Activated CD4-positive, alpha-beta memory T cell treated with anti-CD3 and anti-CD28 coated beads for 36 hours (primary cell): ENCODE measurements at regions not wholly inside any gene's neighbourhood (a gene's known extent, or its start where the extent isn't known, plus 50 kb on each side); places are given as distances from the start of the nearest gene placed in this dataset.

Source experiments
- CTCF ChIA-PET: fragments of 350-600 bp; sonication (Branson Sonifier 250); formaldehyde crosslinking; loops from one replicate; lab custom pipeline; 2021; ENCODE audit warnings: antibody characterized with exemption, inconsistent platforms; lab: Charles Lee
- POLR2A ChIA-PET: fragments of 350-600 bp; sonication (Branson Sonifier 250); formaldehyde crosslinking; loops from one replicate; lab custom pipeline; 2021; ENCODE audit warnings: antibody characterized with exemption; lab: Charles Lee
- DNase-seq: peaks from one replicate; pipeline ENCODE4 v3.0.0-alpha.2; 2020
- H3K27ac Mint-ChIP-seq: one replicate; pipeline ENCODE4 v1.8.0; 2021; ENCODE audit warnings: mixed read lengths
- H3K27me3 Mint-ChIP-seq: one replicate; pipeline ENCODE4 v1.8.0; 2021; ENCODE audit warnings: mixed read lengths
- H3K36me3 Mint-ChIP-seq: one replicate; pipeline ENCODE4 v1.8.0; 2021; ENCODE audit warnings: mixed read lengths
- H3K4me1 Mint-ChIP-seq: one replicate; pipeline ENCODE4 v1.8.0; 2021; ENCODE audit warnings: low read depth, mixed read lengths
- H3K4me3 Mint-ChIP-seq: one replicate; pipeline ENCODE4 v1.8.0; 2021; ENCODE audit warnings: mild to moderate bottlenecking, mixed read lengths
- H3K9me3 Mint-ChIP-seq: one replicate; pipeline ENCODE4 v1.8.0; 2021; ENCODE audit warnings: mixed read lengths
- intact Hi-C: fragments of 100-400 bp; cut with micrococcal nuclease; formaldehyde crosslinking; loops from one replicate; pipeline ENCODE4 v1.15.1; 2023

DNA sequence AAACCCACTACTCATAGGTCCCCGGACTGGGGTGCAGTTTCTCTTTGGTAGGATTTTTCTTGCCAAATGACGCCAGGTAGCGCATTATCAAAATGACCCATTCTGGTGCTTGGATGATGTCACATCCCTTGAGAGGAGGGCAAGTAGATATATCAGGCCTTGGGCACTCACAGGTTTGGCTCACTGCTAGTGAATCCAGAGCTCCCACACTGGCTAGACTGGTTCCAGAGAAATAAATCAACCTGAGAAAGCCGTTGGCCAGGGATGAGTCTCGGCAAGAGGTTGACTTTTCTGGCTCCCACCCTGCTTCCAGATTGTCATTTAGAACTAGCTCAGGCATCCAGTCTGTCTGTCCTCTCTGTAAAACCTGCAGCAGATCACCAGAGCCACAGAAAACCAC is 188.4 kb upstream of the MAF start:
- Mint-ChIP-seq H3K4me3 (no peak overlapping the region), H3K4me1 (no peaks in the 10 kb centered on the region), H3K27ac (no peak overlapping the region), H3K27me3 (peaks cover 4% of the 10 kb centered on the region), H3K9me3 (no peaks in the 10 kb centered on the region), H3K36me3 (no peaks in the 10 kb centered on the region)
- DNase-seq = no peak
- CTCF ChIA-PET = no interaction called here
- POLR2A ChIA-PET = no interaction called here
- intact Hi-C loops = no loop called here

DNA sequence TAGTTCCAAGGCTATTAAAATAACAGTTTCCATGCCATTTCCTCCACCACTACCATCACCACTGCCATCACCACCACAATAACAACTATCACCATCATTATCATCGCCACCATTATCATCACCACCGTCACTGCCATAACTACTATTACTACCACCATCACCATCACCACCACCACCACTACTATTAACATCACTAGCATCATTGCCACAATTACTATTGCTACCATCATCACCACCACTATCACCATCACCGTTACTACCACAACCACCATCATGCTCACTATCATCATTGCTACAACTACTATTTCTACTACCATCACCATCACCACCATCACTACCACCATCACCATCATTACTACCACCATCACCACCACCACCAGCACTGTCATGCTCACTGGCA is 185.9 kb upstream of the MAF start:
- no peaks in the 10 kb centered on the region for H3K36me3 Mint-ChIP-seq
- H3K4me1 Mint-ChIP-seq = no peaks in the 10 kb centered on the region
- no peak overlapping the region for H3K4me3 Mint-ChIP-seq
- CTCF ChIA-PET = no interaction called here
- no peaks in the 10 kb centered on the region for H3K9me3 Mint-ChIP-seq
- no peak overlapping the region for H3K27ac Mint-ChIP-seq
- no peak for DNase-seq
- POLR2A ChIA-PET = no interaction called here
- intact Hi-C loops = no loop called here
- peaks cover 4% of the 10 kb centered on the region for H3K27me3 Mint-ChIP-seq

DNA sequence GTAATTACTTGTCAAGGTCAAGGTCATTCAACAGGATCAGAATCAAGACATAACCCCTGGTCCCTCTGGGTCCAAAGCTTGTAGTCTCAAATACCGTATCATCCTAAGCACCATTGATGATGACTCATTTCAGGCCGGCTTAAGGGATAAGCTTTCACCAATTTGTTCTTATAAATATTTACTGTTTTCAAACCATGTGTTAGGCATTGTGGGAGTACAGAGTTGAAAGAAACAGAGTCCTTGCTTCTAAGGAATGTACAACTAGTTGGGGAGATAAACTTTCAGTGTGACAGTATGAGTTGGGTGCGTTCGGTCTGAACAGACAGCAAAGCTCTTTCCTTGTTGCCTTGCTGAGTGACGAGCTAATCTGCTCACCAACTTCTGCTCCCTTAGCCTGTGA is 183.5 kb upstream of the MAF start:
- ChIA-PET CTCF (no interaction called here), POLR2A (no interaction called here)
- H3K9me3 Mint-ChIP-seq = no peaks in the 10 kb centered on the region
- DNase-seq = no peak
- no peak overlapping the region for H3K27ac Mint-ChIP-seq
- intact Hi-C loops = no loop called here
- no peaks in the 10 kb centered on the region for H3K4me1 Mint-ChIP-seq
- H3K27me3 Mint-ChIP-seq = peaks cover 2% of the 10 kb centered on the region
- no peaks in the 10 kb centered on the region for H3K36me3 Mint-ChIP-seq
- no peak overlapping the region for H3K4me3 Mint-ChIP-seq

DNA sequence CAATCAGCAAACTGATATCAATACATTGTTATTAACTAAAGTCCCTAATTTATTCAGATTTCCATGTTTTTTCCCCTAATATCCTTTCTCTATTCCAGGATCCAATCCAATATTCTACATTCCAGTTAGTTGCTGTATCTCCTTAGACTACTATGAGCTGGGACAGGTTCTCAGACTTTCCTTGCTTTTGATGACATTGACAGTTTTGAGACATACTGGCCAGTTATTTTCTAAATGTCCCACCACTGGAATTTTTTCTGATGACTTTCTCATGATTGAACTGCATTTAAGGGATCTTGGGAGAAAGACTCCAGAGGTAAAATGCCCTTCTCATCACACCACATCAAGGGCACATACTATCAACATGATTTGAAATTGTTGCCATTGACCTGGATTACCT is 177.1 kb upstream of the MAF start:
- Mint-ChIP-seq H3K4me3 (no peak overlapping the region), H3K4me1 (no peaks in the 10 kb centered on the region), H3K27ac (no peak overlapping the region), H3K9me3 (no peaks in the 10 kb centered on the region), H3K36me3 (no peaks in the 10 kb centered on the region), H3K27me3 (peaks cover 5% of the 10 kb centered on the region)
- ChIA-PET POLR2A (no interaction called here), CTCF (no interaction called here)
- intact Hi-C loops = no loop called here
- DNase-seq = no peak

DNA sequence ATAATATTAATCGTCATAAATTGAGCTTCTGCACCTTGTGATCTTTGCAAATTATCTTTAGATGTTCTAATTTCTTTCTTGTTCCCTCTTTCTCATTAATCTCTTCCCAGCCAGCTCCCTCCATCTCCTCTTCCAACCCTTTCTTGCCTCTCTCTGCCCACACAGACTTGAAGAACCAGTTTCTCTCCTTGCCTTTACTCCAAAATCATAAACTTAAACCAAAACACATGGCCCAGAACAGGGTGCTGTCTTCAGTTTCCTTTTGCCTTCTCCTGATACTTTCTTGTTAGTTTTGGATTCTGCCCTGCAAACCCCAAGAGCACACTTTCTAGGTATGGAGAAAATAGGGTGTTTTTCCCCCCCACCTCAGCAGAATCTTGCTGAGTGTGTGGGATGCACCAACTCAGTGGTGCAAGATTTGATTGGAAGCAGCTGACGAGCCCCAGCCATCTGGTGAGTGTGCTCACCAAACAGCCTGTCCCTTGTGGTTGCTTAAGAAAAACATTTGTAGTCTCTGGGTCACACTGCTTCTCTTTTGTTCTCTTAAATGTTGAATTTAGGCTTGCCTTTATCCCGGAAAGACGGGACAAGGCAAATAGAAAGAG is 175.8 kb upstream of the MAF start:
- Mint-ChIP-seq H3K4me3 (no peak overlapping the region), H3K9me3 (no peaks in the 10 kb centered on the region), H3K36me3 (no peaks in the 10 kb centered on the region), H3K27ac (no peak overlapping the region), H3K27me3 (peaks cover 5% of the 10 kb centered on the region), H3K4me1 (no peaks in the 10 kb centered on the region)
- no peak for DNase-seq
- intact Hi-C loops = no loop called here
- ChIA-PET CTCF (no interaction called here), POLR2A (no interaction called here)

DNA sequence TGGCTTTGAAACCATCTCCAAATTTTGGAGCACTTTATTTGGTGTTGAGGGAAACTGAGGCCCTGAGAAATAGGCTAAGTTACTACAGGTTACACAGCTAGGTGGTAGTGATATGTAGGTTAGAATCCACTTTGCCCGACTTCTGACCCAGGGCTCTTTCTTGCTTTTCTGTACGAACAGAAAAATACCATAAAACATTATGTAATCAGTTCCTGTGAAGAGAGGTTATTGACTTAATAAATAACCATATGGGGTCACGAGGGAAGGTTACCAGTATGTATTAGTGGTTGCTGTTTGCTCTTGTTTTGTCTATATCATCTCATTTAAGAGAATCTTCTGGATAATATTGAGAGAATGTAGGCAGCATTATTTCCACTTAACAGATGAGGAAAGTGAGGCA is 172.2 kb upstream of the MAF start:
- peaks cover 2% of the 10 kb centered on the region for H3K27me3 Mint-ChIP-seq
- no peak overlapping the region for H3K27ac Mint-ChIP-seq
- H3K4me1 Mint-ChIP-seq = peaks cover 16% of the 10 kb centered on the region
- intact Hi-C loops = loop anchor here (5.0 kb wide), 1 partner anchor 170 kb away; the partner anchor contains the start of gene MAF
- H3K36me3 Mint-ChIP-seq = no peaks in the 10 kb centered on the region
- ChIA-PET CTCF (no interaction called here), POLR2A (no interaction called here)
- no peaks in the 10 kb centered on the region for H3K9me3 Mint-ChIP-seq
- DNase-seq = no peak
- no peak overlapping the region for H3K4me3 Mint-ChIP-seq

DNA sequence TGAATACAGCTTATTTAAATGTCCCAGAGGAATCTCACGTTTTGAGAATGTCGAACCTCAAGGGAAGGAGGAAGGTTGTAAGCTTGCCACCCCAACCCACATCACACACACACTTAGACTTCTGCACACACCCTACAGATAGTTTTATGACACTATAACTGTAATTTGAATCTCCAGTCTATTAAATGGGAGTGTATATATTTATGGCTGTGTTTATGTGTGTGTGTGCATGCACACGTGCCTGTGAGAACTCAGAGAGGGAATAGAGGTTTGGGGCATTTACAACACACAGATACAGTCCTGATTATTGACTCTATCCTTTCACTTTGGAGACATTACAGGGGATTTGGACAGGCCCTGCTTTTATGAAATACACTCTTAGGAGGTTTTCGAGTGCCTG is 171.5 kb upstream of the MAF start:
- Mint-ChIP-seq H3K4me1 (peaks cover 17% of the 10 kb centered on the region), H3K27ac (no peak overlapping the region), H3K36me3 (no peaks in the 10 kb centered on the region), H3K4me3 (no peak overlapping the region), H3K9me3 (no peaks in the 10 kb centered on the region), H3K27me3 (peaks cover 2% of the 10 kb centered on the region)
- POLR2A ChIA-PET = no interaction called here
- intact Hi-C loops = loop anchor here (5.0 kb wide), 1 partner anchor 170 kb away; the partner anchor contains the start of gene MAF
- CTCF ChIA-PET = no interaction called here
- DNase-seq = no peak

DNA sequence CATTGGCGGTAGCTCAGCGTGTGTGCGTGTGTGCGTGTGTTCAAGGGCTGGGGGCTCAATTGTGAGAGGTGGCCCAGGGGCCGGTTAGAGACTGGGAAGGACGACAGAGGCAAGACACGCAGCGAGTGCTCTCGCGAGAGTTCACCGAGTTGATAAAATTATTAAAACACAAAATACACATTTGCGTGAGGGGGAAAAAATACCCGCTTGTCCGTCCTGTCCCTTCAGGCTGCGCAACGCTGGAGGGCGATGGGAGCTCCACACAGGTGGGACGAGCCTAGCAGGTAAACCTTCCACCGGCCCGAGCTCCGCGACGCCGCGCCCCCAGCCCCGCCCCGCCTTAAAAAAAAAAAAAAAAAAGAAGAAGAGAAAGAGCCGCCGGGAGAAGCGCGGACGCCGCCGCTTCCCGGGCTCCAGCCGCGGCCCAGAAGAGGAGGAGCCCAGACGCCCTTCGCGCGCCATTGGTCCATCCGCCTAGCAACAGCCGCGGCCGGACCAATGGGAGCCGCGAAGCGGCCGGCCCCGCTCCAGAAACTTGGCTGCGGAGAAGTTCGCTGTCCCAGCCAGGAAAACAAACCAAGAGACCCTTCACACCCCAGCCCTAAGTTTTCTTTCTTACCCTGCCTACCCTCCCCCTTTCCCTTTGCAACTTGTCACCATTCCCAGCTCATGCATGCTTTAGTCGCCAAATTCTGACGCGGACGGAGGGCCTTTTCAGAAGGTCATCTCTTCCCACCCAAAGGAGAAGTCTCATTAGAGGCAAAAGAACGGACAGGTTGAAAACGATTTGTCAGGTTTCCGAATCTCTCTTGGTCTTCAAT is 169.9 kb upstream of the MAF start:
- Mint-ChIP-seq H3K4me1 (peaks cover 17% of the 10 kb centered on the region), H3K36me3 (no peaks in the 10 kb centered on the region), H3K27ac (peak overlapping the region; percentile 50), H3K4me3 (peak overlapping the region; percentile 73), H3K27me3 (peaks cover 1% of the 10 kb centered on the region), H3K9me3 (no peaks in the 10 kb centered on the region)
- POLR2A ChIA-PET = interaction anchor here (1.0 kb wide), 1 partner anchor 11 kb away, joined by 3 read pairs; no protein-coding TSS in a partner anchor
- CTCF ChIA-PET = no interaction called here
- intact Hi-C loops = loop anchor here (1.0 to 5.0 kb wide), 2 partner anchors 12 to 168 kb away; partner anchors contain the start of gene MAF
- peak; percentile 84 for DNase-seq

DNA sequence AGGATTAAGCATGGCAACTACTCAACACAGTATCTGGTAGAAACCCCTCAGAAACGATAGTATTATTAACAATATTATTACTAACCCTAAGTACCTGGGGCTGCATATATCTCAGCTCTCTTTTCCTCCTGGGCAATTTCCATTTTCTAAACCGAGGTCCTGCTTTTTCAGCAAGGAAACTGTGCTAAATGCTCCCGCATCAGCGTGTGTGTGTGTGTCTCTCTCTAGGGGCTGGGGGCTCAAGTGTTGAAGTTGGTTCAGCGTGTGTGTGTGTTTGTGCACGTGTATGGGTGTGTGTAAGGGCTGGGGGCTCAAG is 169.3 kb upstream of the MAF start:
- ChIA-PET POLR2A (interaction anchor here (1.0 kb wide), 1 partner anchor 10 kb away, joined by 3 read pairs; no protein-coding TSS in a partner anchor), CTCF (no interaction called here)
- no peak for DNase-seq
- H3K27ac Mint-ChIP-seq = peak overlapping the region; percentile 50
- H3K4me1 Mint-ChIP-seq = peaks cover 17% of the 10 kb centered on the region
- intact Hi-C loops = loop anchor here (1.0 to 5.0 kb wide), 2 partner anchors 12 to 168 kb away; partner anchors contain the start of gene MAF
- H3K36me3 Mint-ChIP-seq = no peaks in the 10 kb centered on the region
- no peaks in the 10 kb centered on the region for H3K27me3 Mint-ChIP-seq
- H3K9me3 Mint-ChIP-seq = no peaks in the 10 kb centered on the region
- H3K4me3 Mint-ChIP-seq = peak overlapping the region; percentile 73

DNA sequence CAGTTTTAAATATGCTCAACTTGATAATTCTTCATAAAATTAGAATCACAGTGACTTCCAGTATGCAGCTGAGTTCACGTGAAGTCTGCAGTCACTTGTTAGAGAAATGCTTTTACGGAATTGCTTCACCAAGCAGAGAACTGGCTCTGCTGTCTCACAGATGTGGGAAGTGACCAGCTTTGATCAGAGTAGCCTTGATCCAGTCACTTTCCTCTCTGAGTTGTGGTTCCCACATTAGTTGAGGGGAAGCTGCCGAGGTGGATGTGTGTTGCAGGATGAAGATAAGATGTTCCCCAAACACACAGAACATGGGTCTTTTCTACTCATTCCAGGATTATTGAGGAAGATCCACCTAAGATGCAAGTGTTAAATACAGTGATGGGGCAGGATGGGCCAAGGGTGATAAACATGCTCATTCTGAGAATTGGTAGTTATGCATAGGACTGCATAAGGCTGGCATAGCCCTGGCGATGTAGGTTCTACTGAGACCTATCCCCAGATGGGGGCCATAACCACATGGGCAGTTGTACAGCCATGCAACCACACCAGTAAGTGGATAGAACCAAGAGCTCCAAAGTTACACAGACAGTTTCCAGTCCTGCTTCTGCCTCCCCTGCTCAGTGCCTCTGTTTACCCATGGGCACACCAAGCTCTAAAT is 168.9 kb upstream of the MAF start:
- ChIA-PET POLR2A (no interaction called here), CTCF (no interaction called here)
- intact Hi-C loops = no loop called here
- no peak for DNase-seq
- Mint-ChIP-seq H3K4me1 (peaks cover 17% of the 10 kb centered on the region), H3K9me3 (no peaks in the 10 kb centered on the region), H3K36me3 (no peaks in the 10 kb centered on the region), H3K27ac (no peak overlapping the region), H3K4me3 (peak overlapping the region; percentile 73), H3K27me3 (no peaks in the 10 kb centered on the region)

DNA sequence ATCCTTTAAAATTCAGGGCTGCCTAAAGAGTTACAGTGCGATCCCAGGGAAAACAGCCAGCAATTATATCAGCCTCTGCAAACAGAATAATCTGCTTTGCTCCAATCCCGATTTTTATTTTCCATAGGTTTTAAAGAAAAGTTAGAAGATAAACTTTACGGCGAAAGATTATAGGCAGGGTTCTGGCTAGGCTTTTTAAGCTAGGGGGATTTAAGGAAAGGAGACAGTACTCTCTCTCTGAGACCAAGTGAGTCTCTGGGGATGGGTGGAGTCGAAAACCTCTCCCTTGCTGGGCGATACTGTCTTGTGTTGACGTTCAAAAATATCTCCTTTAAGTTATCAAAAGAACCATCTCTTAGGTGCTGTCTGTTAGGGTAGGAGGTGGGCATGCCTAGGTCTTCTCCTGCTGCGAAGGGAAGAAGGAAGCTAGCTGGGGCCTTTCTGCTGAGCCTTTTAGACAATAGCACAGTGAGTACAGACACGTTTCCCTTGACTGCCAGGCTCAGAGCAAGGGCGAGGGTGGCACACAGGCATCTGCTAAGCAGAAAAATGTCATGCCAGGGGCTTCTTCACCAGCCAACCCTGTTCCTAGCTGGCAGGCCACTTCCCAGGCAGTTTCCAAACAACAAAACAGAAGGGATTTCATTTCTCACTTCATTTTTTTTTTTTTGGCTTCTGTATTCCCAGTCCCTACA is 167.9 kb upstream of the MAF start:
- CTCF ChIA-PET = interaction anchor here (0.7 kb wide), 1 partner anchor 481 kb away, joined by 4 read pairs; no protein-coding TSS in a partner anchor
- H3K4me3 Mint-ChIP-seq = no peak overlapping the region
- intact Hi-C loops = no loop called here
- POLR2A ChIA-PET = interaction anchor here (0.6 to 1.8 kb wide), 2 partner anchors 10 to 1225 kb away, joined by 5 to 7 read pairs; no protein-coding TSS in a partner anchor
- DNase-seq = no peak
- no peaks in the 10 kb centered on the region for H3K27me3 Mint-ChIP-seq
- peaks cover 17% of the 10 kb centered on the region for H3K4me1 Mint-ChIP-seq
- no peak overlapping the region for H3K27ac Mint-ChIP-seq
- H3K36me3 Mint-ChIP-seq = no peaks in the 10 kb centered on the region
- no peaks in the 10 kb centered on the region for H3K9me3 Mint-ChIP-seq
